GM19467 (cell line): ENCODE measurements at regions not wholly inside any gene's neighbourhood (a gene's known extent, or its start where the extent isn't known, plus 50 kb on each side); places are given as distances from the start of the nearest gene placed in this dataset.
"Not testable (repeated sequence)": the region's sequence is repeated elsewhere in the genome, so short reads cannot be mapped to it uniquely, and the experiment has no call there.

Source experiments
- ATAC-seq: cut with Tn5 transposase; IDR thresholded peaks from one replicate; pipeline ENCODE4 v1.9.1; 2021; ENCODE audit warnings: mild to moderate bottlenecking, moderate library complexity; ENCODE audit not compliant: unreplicated experiment

DNA sequence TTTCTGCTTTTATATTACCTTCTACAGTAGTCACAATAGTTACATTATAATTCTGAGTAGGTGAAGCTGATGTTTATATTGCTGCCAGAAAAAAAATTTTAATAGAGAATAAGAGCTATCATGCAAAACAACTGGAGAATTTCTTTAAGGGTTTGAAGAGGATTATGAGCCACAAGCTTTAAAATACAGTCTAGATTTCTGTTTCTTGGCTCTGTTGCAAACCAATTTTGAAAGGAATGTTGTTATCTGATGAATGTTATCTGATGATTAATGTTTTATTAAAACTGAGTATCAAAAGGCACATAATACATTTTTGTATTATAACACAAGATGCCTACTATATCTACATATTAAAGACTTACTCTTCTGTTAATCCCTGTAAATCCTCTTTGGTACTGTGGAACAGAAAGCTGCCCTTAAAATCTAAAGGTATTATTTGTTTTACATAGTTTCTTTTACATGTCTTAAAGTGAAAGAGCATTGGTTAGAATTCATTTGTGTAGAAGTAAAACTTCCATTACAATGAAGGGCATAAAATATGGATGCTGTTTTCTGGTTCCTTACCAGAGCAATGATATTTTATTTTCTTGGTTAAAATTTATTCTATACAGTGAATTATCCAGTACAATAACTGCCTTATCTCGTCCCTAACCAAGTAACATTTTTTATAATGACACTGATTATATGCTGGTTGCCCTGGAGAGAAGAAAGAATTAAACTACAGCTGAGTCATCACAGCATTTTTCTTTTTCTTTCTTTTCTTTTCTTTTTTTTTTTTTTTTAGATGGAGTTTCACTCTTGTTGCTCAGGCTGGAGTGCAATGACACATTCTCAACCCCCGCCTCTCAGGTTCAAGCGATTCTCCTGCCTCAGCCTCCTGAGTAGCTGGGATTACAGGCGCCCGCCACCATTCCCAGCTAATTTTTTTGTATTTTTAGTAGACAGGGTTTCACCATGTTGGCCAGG, 205.7 kb downstream of the TANC2 start:
- ATAC-seq: no peak

DNA sequence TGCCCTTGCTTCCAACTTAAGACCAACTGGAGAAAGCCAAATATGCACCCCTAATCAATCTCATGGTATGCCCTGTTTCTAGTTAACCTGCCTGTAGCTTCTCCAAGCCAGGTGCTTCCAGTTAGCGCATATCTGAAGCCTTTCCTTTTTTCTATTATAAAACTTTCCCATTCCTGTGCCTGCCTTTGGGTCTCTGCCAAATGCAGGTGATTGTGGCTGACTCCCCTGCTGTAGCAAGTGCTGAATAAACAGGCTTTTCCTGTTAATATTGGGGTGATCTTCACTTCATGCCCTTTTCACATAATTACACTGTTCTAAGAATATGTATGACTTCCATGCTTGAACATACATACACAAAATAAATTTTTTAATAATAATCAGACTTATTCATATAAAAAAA, 207.4 kb downstream of the TANC2 start:
- ATAC-seq: no peak

DNA sequence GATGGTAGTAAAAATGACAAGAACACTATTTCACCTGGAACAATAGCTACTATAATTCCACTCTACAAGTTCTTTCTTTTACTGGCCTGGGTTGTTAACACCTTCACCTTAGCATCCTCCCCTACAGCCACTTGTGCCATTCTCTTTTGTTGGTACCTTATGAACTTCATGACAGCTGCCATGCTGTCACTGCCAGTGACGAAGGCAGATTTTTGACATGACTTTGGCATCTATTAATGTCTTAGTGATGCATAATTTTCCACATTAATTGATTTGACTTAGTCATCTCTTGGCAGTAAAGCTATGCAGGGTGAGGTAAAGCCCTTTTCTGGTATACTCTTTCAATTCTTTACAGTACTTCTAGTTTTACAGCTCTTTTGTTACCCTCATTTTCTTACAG, 207.9 kb downstream of the TANC2 start:
- no peak for ATAC-seq

DNA sequence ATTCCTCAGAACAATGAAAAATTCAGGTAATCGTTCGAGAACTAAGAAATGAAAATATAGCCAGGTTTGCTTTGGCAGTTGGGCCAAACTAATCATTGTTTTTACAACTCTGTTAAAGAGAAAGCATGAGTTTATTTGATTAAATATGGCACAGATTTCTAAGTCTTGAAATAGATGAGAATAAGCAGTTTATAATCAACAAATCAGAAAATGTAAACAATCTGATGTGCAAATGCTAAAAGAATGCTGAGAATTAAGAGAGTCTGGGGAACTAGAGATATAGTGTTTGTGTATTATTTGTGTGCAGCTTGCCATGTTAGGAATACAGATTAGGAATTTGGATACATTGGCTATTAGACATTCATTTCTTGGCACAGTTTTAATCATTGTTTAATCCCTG, 212.5 kb downstream of the TANC2 start:
- no peak for ATAC-seq

DNA sequence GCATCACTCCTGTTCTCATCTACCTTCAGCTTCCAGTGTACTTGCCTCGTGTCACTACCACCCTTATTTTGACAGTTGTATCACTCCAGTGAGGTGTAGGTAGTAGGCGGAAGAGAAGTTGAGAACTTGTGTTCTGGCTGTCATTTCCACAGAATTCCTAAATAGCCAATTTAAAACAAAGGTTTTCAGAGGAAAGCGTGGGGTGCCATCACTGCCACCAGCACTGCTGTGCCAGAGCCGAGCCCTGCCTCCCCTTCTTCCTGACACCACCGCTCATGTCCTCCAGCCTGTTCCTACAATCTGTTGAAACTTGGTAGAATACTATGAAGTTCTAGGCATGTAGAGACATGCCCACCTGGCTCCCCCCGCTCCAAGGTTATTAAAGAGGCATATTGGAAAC, 215.8 kb downstream of the TANC2 start:
- no peak for ATAC-seq

DNA sequence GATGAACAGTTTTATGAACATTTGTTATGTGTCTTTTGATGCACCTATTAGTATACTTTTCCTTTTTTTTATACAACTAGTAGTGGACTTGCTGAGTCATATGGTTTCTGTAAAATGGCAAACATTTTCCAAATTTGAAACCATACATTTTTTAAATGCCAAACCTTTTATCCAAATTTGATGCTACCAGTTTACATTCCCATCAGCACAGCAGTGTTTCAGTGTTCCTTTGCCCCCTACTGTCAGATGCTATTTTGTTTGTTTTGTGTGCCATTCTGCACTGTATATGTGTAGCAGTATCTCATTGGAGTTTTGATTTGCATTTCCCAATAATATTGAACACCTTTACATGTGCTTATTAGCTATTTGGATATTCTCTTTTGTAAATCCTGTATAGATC, 219.4 kb downstream of the TANC2 start:
- ATAC-seq: no peak

DNA sequence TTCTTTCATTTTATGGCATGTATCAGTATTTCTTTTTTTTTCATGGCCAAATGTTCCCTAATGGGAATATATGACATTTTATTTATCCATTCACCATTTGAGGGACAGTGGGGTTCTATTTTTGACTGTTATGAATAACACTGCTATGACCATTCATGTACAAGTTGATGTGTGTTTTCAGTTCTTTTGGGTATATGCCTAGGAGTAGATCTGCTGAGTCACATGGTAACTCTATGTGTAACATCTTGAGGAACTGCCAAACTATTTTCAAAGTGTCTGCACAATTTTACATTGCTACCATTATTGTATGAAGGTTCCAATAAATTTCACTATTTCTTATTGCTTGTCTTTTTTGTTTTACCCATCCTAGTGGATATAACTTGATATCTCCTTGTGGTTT, 223.0 kb downstream of the TANC2 start:
- ATAC-seq: no peak

- no peak for ATAC-seq
These were observed 223.9 kb downstream of the TANC2 start for GRCh38 chr17:63189930-63190329.

GRCh38 chr17:63190821-63191370, 224.9 kb downstream of the TANC2 start:
- no peak for ATAC-seq

DNA sequence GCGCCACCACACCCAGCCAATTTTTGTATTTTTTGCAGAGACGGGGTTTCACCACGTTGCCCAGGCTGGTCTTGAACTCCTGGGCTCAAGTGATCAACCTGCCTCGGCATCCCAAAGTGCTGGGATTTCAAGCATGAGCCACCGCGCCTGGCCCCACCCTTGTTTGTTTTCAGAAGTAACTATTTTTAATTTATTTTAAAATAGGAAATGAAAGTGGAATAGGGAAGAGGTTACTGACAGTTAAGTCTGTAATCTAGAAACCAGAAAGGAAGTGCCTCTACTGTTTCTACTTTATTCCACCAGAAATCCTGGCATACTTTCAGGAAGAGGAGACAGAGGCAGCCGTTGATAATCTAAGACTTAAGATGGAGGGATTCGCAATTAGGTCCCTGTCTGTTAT, 225.6 kb downstream of the TANC2 start:
- ATAC-seq: no peak

DNA sequence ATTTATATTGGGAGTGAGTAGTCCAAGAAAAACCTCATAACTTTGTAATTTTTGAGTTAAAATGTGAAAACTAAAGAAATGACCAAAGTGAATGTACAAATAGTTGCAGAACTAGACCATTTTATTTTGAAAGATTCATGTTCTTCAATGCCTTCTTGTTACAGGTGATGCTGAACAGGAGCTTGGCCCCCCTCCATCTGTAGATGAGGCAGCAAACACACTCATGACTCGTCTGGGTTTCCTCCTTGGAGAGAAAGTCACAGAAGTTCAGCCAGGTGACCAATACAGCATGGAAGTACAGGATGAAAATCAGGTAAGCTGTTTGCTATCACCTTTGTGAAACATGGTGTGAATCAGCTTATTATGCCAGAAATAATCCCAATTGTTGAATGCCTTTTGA, 227.8 kb downstream of the TANC2 start:
- no peak for ATAC-seq

DNA sequence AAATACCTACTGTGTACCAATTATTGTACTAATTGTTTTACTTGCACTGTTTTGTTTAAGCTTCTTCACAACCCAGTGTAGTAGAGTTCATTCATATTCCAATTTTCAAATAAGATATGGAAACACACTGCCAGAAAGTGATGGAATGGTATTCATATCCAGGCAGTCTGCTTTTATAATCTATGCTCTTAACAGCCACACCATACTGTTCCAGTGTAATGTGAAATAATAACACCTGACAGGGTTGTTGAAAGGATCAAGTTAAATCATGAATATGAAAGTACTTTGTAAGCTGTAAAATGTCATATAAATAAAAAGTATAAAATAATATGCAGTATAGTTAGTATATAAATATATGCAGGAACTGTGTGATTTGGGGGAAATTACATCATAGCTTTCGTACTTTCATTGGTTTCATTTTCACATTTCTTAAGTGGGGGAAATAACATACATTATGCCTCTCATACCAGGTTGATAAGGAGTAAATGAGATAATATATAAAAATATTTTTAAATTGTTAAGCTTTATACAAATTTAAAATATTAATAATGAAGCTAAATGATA, 230.8 kb downstream of the TANC2 start:
- ATAC-seq: no peak

DNA sequence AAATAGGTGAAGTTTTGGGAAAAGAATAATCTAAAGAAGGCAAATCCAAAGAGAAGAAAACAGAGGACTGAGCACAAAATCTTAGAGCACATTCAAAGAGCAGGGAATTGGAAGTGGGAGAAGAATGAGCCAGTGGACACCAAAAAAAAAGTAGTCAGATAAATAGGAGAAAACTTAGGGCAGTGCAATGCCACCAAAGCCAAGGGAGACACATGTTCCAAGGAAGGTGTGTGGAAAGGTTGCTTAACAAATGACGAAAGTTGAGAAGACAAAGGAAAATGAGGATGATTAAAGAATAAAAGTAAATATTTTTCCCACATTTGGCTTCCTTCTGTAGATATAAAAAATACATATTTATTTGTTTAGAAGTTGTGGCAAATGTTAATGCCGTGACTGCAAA, 237.6 kb downstream of the TANC2 start:
- ATAC-seq: no peak

GRCh38 chr17:63221939-63222338, 224.2 kb downstream of the CYB561 start:
- no peak for ATAC-seq

- no peak for ATAC-seq
These were observed 223.5 kb downstream of the CYB561 start for GRCh38 chr17:63222655-63223054.

GRCh38 chr17:63223212-63223911, 222.7 kb downstream of the CYB561 start:
- no peak for ATAC-seq

DNA sequence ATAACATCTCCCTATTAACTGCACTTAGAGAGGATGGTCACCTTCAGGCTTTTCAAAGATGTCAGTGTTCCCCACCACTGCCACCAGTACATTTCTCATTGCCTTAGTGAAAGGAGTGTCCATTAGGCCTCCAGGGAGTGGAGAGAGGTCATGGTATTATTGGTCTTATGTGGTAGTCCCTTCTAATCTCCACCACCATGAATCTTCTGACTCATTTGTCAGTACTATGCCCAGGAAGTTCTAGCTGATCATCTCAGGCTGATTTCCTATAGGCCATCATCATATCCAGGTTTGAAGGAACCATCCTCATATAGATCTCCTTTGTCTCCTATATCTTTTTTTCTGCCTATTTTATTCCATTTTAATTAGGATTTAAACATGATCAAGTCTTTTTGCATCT, 221.5 kb downstream of the CYB561 start:
- ATAC-seq: no peak

GRCh38 chr17:63226720-63227119, 219.4 kb downstream of the CYB561 start:
- not testable (repeated sequence) for ATAC-seq

- ATAC-seq: not testable (repeated sequence)
These were observed 215.0 kb downstream of the CYB561 start for GRCh38 chr17:63231015-63231620.

DNA sequence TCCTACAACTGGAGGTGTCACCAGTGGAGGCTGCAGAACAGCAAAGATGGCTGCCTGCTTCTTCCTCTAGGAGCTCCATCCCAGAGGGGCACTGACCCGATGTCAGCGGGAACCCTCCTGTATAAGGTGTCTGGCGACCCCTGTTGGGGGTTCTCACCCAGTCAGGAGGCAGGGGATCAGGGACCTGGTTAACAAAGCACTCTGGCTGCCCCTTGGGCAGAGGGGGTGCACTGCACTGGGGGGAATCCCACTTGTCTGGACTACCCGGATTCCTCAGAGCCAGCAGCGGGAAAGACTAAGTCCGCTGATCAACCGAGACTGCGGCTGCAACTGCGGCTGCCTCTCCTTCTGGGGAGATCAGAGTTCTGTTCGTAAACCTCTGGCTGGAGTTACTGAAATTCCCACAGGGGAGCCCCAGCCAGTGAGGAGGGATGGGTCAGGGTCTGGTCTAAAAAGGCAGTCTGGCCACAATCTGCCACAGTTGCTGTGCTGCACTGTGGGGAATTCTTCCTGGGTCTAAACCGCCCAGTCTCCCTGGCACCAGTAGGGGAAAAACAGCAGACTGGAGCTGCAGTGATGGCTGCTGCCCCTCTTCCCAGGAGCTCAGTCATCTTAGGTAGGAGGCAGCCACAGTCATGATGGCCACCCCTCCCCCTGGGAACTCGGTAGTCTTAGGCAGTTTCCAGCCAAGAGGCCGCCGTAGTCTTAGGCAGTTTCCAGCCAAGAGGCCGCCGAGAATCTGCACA, 213.4 kb downstream of the CYB561 start:
- ATAC-seq: no peak
